ENCODE measurements at regions not wholly inside any gene's neighbourhood (a gene's known extent, or its start where the extent isn't known, plus 50 kb on each side); places are given as distances from the start of the nearest gene placed in this dataset.

DNA sequence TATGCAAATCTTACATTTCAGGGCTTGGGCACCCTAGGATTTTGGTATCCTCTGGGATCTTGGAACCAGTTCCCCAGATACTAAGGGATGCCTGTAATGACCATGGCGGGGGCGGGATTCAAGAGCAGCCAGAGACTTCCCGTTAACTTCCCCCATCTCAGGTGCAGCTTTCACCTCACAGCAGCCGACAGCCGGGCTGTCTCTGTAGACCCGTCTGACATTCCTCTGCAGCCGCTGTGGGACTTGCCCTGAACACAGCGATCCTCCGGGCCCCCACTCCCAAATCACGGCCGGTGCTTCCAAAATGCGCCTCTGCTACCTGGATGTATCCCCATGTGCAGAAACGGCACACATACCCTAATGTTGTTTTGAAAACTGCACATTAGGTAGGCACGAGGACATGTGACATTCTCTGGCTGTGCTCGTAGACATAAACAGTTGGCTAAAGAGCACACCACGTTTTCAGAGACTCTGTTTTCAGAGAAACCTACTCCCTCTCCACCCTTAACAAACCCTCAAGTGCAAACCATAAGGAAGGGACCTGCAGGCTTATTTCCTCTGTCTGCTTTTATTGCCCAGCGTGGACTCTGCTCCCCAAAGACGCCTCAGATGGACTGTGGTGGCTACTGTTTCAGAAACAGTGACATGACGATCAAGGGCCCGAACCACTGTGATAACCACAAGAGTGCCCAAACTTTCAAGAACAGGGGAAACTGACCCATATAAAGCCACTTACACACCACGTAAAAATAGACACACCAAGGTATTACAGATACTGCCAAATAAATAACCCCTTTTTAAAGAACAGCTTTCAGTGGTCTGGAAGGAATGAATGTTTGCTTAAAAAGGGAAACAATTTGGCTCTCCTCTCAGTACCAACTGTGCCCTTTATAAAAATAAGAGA is 72.9 kb upstream of the FOXC1 start:
- ChIA-PET CTCF (no interaction called here), POLR2A (no interaction called here)

DNA sequence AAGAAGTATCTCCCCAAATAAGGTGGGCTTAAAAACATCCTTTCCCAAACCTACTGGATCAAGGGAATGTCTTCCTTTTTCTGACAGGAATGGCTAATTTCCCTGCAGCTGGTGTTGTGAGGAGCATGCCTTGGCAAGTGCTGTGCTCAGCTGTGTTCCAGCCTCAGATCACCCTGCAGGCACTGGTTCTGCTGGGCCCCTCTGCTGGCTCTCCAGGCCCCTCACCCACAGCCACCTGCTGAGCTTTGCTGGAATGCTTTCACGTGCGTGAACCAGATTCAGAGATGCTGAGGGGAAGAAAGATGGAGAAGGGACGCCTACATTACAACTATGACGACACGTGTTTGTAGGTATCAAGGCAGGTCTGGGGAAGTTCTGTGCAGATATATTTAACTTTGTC is 71.3 kb upstream of the FOXC1 start:
- no peak for DNase-seq (ENCODE audit: extremely low spot score)
- ChIA-PET POLR2A (no interaction called here), CTCF (no interaction called here)
- TF ChIP-seq ARNT (IDR thresholded peaks at IDR 0.05), result no peak
- TF ChIP-seq NFRKB (IDR thresholded peaks at IDR 0.05), result no peak
- no peak for TF ChIP-seq HDGF (IDR thresholded peaks at IDR 0.05; ENCODE audit: borderline replicate concordance)
- TF ChIP-seq LEF1 (IDR thresholded peaks at IDR 0.05; ENCODE audit: borderline replicate concordance), result no peak
- no peak for TF ChIP-seq BHLHE40 (IDR thresholded peaks at IDR 0.05; ENCODE audit: borderline replicate concordance)
- TF ChIP-seq SP1 (IDR thresholded peaks at IDR 0.05), result no peak
- TF ChIP-seq TARDBP (IDR thresholded peaks at IDR 0.05), result no peak
- TF ChIP-seq SUZ12 (IDR thresholded peaks at IDR 0.05), result no peak
- TF ChIP-seq FOXA1 (IDR thresholded peaks at IDR 0.05), result no peak
- TF ChIP-seq PKNOX1 (IDR thresholded peaks at IDR 0.05), result no peak
- no peak for TF ChIP-seq CTBP1 (IDR thresholded peaks at IDR 0.05; ENCODE audit: borderline replicate concordance)
- no peak for TF ChIP-seq ZNF384 (IDR thresholded peaks at IDR 0.05)
- TF ChIP-seq FOXM1 (IDR thresholded peaks at IDR 0.05; ENCODE audit: borderline replicate concordance), result no peak
- no peak for TF ChIP-seq ELF4 (IDR thresholded peaks at IDR 0.05)
- no peak for TF ChIP-seq FOXK2 (IDR thresholded peaks at IDR 0.05)
- TF ChIP-seq L3MBTL2 (conservative IDR thresholded peaks at IDR 0.05), result no peak

More for the DNA sequence above, 72.9 kb upstream of the FOXC1 start:
- no peak for TF ChIP-seq FOXM1 (IDR thresholded peaks at IDR 0.05; ENCODE audit: borderline replicate concordance)
- no peak for TF ChIP-seq SP1 (IDR thresholded peaks at IDR 0.05)
- TF ChIP-seq NFRKB (IDR thresholded peaks at IDR 0.05), result no peak
- no peak for TF ChIP-seq ARNT (IDR thresholded peaks at IDR 0.05)
- TF ChIP-seq CTBP1 (IDR thresholded peaks at IDR 0.05; ENCODE audit: borderline replicate concordance), result no peak
- no peak for TF ChIP-seq FOXA1 (IDR thresholded peaks at IDR 0.05)
- TF ChIP-seq SUZ12 (IDR thresholded peaks at IDR 0.05), result no peak
- no peak for TF ChIP-seq ELF4 (IDR thresholded peaks at IDR 0.05)
- DNase-seq (ENCODE audit: extremely low spot score), result no peak

DNA sequence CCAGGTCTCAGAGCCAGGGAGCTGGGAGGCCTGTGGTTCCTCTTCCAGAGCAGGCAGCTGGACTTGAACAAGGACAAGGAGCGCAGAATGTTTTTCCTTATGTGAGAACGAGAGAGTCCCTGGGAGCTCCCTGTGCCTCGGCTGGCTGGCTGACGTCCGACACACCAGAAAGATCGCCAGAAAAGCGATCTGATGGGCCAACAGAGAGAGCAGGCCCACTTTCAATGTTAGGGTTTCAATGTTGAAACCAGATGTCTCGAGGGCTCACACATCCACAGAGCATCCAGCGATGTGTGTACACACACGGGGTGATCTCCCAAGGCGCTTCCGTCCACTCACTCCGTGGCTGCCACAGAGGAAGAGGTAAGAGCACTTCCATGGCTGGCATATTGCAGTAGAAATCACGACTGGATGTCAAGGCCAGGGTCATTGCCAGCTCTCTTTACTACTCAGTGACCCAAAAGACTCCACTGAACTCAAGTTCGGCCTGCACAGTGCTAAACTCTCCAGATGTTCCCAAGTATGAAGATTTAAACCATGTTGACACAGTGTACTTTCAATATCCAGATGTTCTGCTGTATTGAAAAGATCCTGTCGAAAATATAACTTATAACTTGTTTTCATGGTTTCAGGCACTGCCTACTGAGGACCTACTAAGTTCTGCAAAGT is 70.8 kb upstream of the FOXC1 start:
- ChIA-PET CTCF (no interaction called here), POLR2A (no interaction called here)
- no peak for TF ChIP-seq FOXA1 (IDR thresholded peaks at IDR 0.05)
- TF ChIP-seq ELF4 (IDR thresholded peaks at IDR 0.05), result no peak
- TF ChIP-seq L3MBTL2 (conservative IDR thresholded peaks at IDR 0.05), result no peak
- TF ChIP-seq NFRKB (IDR thresholded peaks at IDR 0.05), result no peak
- no peak for TF ChIP-seq BHLHE40 (IDR thresholded peaks at IDR 0.05; ENCODE audit: borderline replicate concordance)
- TF ChIP-seq SP1 (IDR thresholded peaks at IDR 0.05), result no peak
- no peak for TF ChIP-seq CTBP1 (IDR thresholded peaks at IDR 0.05; ENCODE audit: borderline replicate concordance)
- TF ChIP-seq LEF1 (IDR thresholded peaks at IDR 0.05; ENCODE audit: borderline replicate concordance), result no peak
- TF ChIP-seq FOXK2 (IDR thresholded peaks at IDR 0.05), result no peak
- TF ChIP-seq TARDBP (IDR thresholded peaks at IDR 0.05), result no peak
- TF ChIP-seq ARNT (IDR thresholded peaks at IDR 0.05), result no peak
- no peak for TF ChIP-seq FOXM1 (IDR thresholded peaks at IDR 0.05; ENCODE audit: borderline replicate concordance)
- no peak for TF ChIP-seq PKNOX1 (IDR thresholded peaks at IDR 0.05)
- no peak for TF ChIP-seq HDGF (IDR thresholded peaks at IDR 0.05; ENCODE audit: borderline replicate concordance)
- no peak for TF ChIP-seq SUZ12 (IDR thresholded peaks at IDR 0.05)
- no peak for DNase-seq (ENCODE audit: extremely low spot score)

- DNase-seq (ENCODE audit: extremely low spot score), result no peak
- CTCF ChIA-PET, result no interaction called here
Measured at GRCh38 chr6:1540864-1541521, 68.7 kb upstream of the FOXC1 start.

GRCh38 chr6:1542335-1542734 is 67.4 kb upstream of the FOXC1 start:
- TF ChIP-seq ARNT (IDR thresholded peaks at IDR 0.05) (no peak), CTBP1 (IDR thresholded peaks at IDR 0.05; ENCODE audit: borderline replicate concordance) (no peak), ELF4 (IDR thresholded peaks at IDR 0.05) (no peak), FOXM1 (IDR thresholded peaks at IDR 0.05; ENCODE audit: borderline replicate concordance) (no peak), LEF1 (IDR thresholded peaks at IDR 0.05; ENCODE audit: borderline replicate concordance) (no peak), L3MBTL2 (conservative IDR thresholded peaks at IDR 0.05) (no peak), FOXA1 (IDR thresholded peaks at IDR 0.05) (no peak)
- DNase-seq (ENCODE audit: extremely low spot score), result no peak
- ChIA-PET POLR2A (no interaction called here), CTCF (no interaction called here)

More at GRCh38 chr6:1540864-1541521, 68.7 kb upstream of the FOXC1 start:
- POLR2A ChIA-PET, result no interaction called here
- TF ChIP-seq SUZ12 (IDR thresholded peaks at IDR 0.05) (no peak), ZNF384 (IDR thresholded peaks at IDR 0.05) (no peak), FOXA1 (IDR thresholded peaks at IDR 0.05) (no peak)

- POLR2A ChIA-PET, result no interaction called here
- CTCF ChIA-PET, result no interaction called here
- DNase-seq (ENCODE audit: extremely low spot score), result no peak
- TF ChIP-seq FOXM1 (IDR thresholded peaks at IDR 0.05; ENCODE audit: borderline replicate concordance) (no peak), L3MBTL2 (conservative IDR thresholded peaks at IDR 0.05) (no peak), SUZ12 (IDR thresholded peaks at IDR 0.05) (no peak), ARNT (IDR thresholded peaks at IDR 0.05) (no peak), PKNOX1 (IDR thresholded peaks at IDR 0.05) (no peak), HDGF (IDR thresholded peaks at IDR 0.05; ENCODE audit: borderline replicate concordance) (no peak), CTBP1 (IDR thresholded peaks at IDR 0.05; ENCODE audit: borderline replicate concordance) (no peak), NFRKB (IDR thresholded peaks at IDR 0.05) (no peak), LEF1 (IDR thresholded peaks at IDR 0.05; ENCODE audit: borderline replicate concordance) (no peak), FOXK2 (IDR thresholded peaks at IDR 0.05) (no peak), FOXA1 (IDR thresholded peaks at IDR 0.05) (no peak)
Measured at GRCh38 chr6:1542764-1543163, 67.0 kb upstream of the FOXC1 start.
